Psoas muscle (tissue), 7 donors: ENCODE measurements at regions not wholly inside any gene's neighbourhood (a gene's known extent, or its start where the extent isn't known, plus 50 kb on each side); places are given as distances from the start of the nearest gene placed in this dataset.

Experiments used
- ATAC-seq, 4 donors: fragments of 200-7000 bp; cut with Tn5 transposase; one replicate each; pipeline ENCODE4 v1.9.1; 2020; ENCODE audit warnings: moderate library complexity in 3 of 4, mild to moderate bottlenecking in 2 of 4
- DNase-seq, 2 donors: peaks; one replicate each; pipeline ENCODE4 v3.0.0-alpha.2; 2020
- H3K27ac ChIP-seq: fragments of 200-600 bp; one replicate; pipeline ENCODE4 v1.8.0; 2022
- H3K27me3 ChIP-seq, 3 donors: fragments of 200-600 bp in 1 of 3; one replicate each; pipeline versions ENCODE4 v1.6.1 to v1.8.0; 2013 to 2022; ENCODE audit warnings: low read length in 2 of 3, mild to moderate bottlenecking in 2 of 3, moderate library complexity in 1 of 3; ENCODE audit not compliant: insufficient read depth in 3 of 3
- H3K36me3 ChIP-seq, 2 donors: fragments of 200-600 bp in 1 of 2; one replicate each; pipeline versions ENCODE4 v1.6.1 to v1.8.0; 2013 to 2022; ENCODE audit warnings: low read depth in 1 of 2, mild to moderate bottlenecking in 1 of 2, moderate library complexity in 1 of 2; ENCODE audit not compliant: insufficient read depth in 1 of 2
- H3K4me1 ChIP-seq: fragments of 200-600 bp; one replicate; pipeline ENCODE4 v1.8.0; 2022
- H3K4me3 ChIP-seq: fragments of 200-600 bp; one replicate; pipeline ENCODE4 v1.8.0; 2022; ENCODE audit warnings: mild to moderate bottlenecking
- H3K9me3 ChIP-seq: fragments of 200-600 bp; one replicate; pipeline ENCODE4 v1.8.0; 2022
- WGBS, 3 donors: extraction: QIAGEN DNeasy Blood & Tissue Kit; methylation state at CpG; one replicate each; pipeline versions ENCODE4 v1.1.6 to v1.1.7; 2013; 5-methylcytosine and 5-hydroxymethylcytosine counted together
- intact Hi-C, 2 donors: fragments of 100-400 bp; cut with DNase I; formaldehyde crosslinking; loops; one replicate each; pipeline versions ENCODE4 v1.11.0 to v1.14.2; 2022
- TF ChIP-seq, protein P1 (sequence below): fragments of 200-600 bp; IDR thresholded peaks from one replicate; pipeline ENCODE4 v1.8.0; 2022; ENCODE audit warnings: antibody characterized with exemption
- donor health status: healthy with polysubstance abuse.
- donor health status: DM: no; HTN: no; CAD: no; lungs with moderate emphysema.
- donor health status: Bipolar disorder and iron deficiency.
- donor health status: healthy.
- donor health status: DM: yes; HTN: yes; CAD: no.
- donor health status: DM: no; HTN: no; CAD: no.
- donor health status: DM: yes; HTN: yes; CAD: no.

DNA sequence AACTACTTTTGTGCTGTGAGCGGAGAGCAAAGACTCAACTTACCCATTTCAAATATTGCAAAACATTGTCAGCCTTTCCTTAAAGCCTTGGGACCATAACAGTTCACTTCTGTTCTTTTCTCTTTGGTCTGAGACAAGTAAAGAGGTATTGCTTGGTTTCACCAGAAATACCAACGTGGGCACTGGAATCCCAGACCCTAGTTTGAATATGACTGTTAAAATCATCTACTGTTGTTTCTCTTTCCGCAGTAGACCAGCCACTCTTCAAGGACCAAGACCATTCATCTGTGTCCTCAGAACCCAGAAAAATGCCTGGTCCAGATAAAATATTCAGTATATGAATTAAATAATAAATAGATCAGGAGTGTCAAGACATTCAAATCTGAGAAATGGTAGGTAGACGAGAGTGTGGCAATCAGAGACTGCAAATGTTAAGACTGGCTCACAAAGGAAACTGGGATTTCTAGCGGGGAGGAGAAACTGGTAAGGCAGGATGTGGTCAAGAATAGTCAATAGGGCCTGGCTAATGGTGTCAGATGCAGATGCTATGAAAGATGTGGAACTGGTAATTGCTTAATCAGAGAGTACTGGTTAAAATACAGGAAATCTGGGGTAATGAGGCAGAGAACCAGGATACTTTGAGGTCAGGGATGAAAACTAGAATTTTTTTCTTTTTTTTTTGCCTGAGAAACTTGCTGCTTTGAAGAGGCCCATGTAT lies 82.1 kb upstream of the IL33 start:
- no peak overlapping the region for H3K27ac ChIP-seq
- DNase-seq (no peak), ATAC-seq (no peak)
- H3K9me3 ChIP-seq, result no peaks in the 10 kb centered on the region
- H3K4me1 ChIP-seq, result no peaks in the 10 kb centered on the region
- no peak overlapping the region for H3K4me3 ChIP-seq
- intact Hi-C loops, result no loop called here
- no peaks in the 10 kb centered on the region for H3K36me3 ChIP-seq
- TF ChIP-seq, protein P1, sequence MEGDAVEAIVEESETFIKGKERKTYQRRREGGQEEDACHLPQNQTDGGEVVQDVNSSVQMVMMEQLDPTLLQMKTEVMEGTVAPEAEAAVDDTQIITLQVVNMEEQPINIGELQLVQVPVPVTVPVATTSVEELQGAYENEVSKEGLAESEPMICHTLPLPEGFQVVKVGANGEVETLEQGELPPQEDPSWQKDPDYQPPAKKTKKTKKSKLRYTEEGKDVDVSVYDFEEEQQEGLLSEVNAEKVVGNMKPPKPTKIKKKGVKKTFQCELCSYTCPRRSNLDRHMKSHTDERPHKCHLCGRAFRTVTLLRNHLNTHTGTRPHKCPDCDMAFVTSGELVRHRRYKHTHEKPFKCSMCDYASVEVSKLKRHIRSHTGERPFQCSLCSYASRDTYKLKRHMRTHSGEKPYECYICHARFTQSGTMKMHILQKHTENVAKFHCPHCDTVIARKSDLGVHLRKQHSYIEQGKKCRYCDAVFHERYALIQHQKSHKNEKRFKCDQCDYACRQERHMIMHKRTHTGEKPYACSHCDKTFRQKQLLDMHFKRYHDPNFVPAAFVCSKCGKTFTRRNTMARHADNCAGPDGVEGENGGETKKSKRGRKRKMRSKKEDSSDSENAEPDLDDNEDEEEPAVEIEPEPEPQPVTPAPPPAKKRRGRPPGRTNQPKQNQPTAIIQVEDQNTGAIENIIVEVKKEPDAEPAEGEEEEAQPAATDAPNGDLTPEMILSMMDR, result no peak
- peaks cover 0 to 2% (median 0%) of the 10 kb centered on the region in 3 donors for H3K27me3 ChIP-seq
- WGBS, 3 donors, result 82 to 84% (median 82%) methylated on average over 5 of the region's 5 CpGs

DNA sequence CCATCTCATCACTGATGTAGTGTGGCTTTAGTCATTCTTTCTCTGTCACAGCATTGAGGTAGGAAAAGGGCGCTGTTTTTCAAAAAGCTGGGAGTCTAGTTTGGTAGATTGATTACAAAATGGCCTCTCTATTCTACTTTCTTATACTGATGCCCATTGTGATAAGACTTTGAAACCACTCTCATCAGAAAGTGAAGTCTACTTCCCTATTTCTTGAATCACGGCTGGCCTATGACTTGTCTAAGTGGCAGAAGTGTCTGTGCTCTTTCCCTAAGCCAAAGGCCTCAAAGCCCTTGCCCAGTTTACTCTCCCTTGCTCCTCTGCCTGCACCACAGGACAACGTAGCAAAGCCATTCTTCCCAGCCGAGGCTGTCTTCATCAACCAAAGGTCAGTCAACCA lies 83.0 kb upstream of the IL33 start:
- WGBS, 3 donors, result 69 to 82% (median 71%) methylated on average over 4 of the region's 4 CpGs
- H3K9me3 ChIP-seq, result no peaks in the 10 kb centered on the region
- H3K36me3 ChIP-seq, result no peaks in the 10 kb centered on the region
- TF ChIP-seq, protein P1, result no peak
- H3K27ac ChIP-seq, result no peak overlapping the region
- ATAC-seq (no peak), DNase-seq (no peak)
- H3K27me3 ChIP-seq, result peaks cover 0 to 2% (median 0%) of the 10 kb centered on the region in 3 donors
- H3K4me3 ChIP-seq, result no peak overlapping the region
- intact Hi-C loops, result no loop called here
- H3K4me1 ChIP-seq, result no peaks in the 10 kb centered on the region

DNA sequence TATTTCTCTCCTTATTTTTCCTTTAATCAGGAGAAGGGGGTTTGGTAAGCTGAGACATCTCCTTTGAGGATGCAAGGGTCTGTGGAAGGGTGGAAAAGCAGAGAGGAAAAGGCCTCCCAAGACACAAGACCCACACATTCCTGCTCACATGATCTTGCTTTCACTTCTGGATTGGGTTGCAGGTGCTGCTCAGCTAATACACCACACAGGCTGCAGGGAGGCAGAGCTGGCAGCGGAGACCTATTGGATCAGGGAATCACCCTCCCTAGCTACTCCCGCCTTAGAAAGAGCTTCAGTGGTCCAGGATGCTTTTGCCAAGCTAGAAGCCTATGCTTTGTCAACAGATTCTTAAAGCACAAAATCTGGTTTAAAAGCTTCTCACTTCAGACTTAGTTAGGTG lies 87.6 kb upstream of the IL33 start:
- Histone ChIP-seq H3K9me3 (no peaks in the 10 kb centered on the region), H3K36me3 (no peaks in the 10 kb centered on the region), H3K4me1 (peaks cover 6% of the 10 kb centered on the region), H3K27me3 (no peaks in the 10 kb centered on the region), H3K4me3 (no peak overlapping the region), H3K27ac (no peak overlapping the region)
- DNase-seq (no peak), ATAC-seq (no peak)
- intact Hi-C loops, result no loop called here
- TF ChIP-seq, protein P1, result no peak
- whole genome bisulfite sequencing, 3 donors, result 84 to 90% (median 88%) methylated on average over 2 of the region's 2 CpGs

DNA sequence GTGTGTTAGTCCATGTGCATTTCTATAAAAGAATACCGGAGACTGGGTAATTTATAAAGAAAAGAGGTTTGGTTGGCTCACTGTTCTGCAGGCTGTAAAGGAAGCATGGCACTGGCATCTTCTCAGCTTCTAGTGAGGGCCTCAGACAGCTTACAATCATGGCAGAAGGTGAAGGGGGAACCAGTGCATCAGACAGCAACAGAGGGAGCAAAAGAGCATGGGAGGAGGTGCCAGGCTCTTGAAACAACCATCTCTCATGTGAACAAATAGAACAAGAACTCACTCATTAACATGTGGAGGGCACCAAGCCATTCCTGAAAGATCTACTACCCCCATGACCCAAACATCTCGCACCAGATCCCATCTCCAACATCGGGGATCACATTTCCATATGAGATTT lies 89.2 kb upstream of the IL33 start:
- Histone ChIP-seq H3K9me3 (no peaks in the 10 kb centered on the region), H3K27ac (no peak overlapping the region), H3K27me3 (no peaks in the 10 kb centered on the region), H3K36me3 (no peaks in the 10 kb centered on the region), H3K4me3 (no peak overlapping the region), H3K4me1 (peaks cover 6% of the 10 kb centered on the region)
- TF ChIP-seq, protein P1, result no peak
- ATAC-seq, result no peak
- 89 to 92% (median 90%) methylated on average over 3 of the region's 3 CpGs for WGBS, 3 donors
- no peak for DNase-seq
- intact Hi-C loops, result no loop called here

DNA sequence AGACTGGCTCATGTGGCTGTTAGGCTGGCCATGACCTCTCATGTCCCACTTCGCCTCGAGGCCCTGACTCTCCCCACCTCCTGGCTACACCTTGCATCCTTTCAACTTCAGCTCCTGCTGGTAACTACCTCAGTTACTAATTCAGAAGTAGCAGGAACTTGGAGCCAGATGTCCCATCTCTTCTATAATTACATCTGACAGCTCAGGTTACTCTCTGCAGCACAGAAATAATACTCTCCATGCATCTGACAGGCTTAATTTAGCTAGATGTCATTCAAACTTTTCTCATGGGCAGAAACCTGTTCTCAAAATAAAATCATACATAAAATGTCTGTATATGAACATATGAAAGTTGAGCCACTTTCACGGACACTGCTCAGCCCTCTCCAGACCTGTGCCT lies 92.2 kb upstream of the IL33 start:
- 18 to 38% (median 23%) methylated on average over 3 of the region's 3 CpGs for WGBS, 3 donors

More for the DNA sequence above, 92.2 kb upstream of the IL33 start:
- Histone ChIP-seq H3K9me3 (no peaks in the 10 kb centered on the region), H3K4me3 (no peak overlapping the region), H3K4me1 (peaks cover 6% of the 10 kb centered on the region), H3K27me3 (no peaks in the 10 kb centered on the region), H3K27ac (no peak overlapping the region), H3K36me3 (no peaks in the 10 kb centered on the region)
- TF ChIP-seq, protein P1, result no peak
- intact Hi-C loops, result no loop called here
- DNase-seq (no peak), ATAC-seq (peak in 1 of 4 donors; percentile 37)
